WTC11 (cell line): ENCODE measurements at regions not wholly inside any gene's neighbourhood (a gene's known extent, or its start where the extent isn't known, plus 50 kb on each side); places are given as distances from the start of the nearest gene placed in this dataset.

Source experiments
- ATAC-seq: fragments of 200-7000 bp; cut with Tn5 transposase; 2 replicates; pipeline ENCODE4 v1.10.0; 2021; ENCODE audit warnings: mild to moderate bottlenecking, moderate library complexity
- CTCF ChIA-PET: fragments of 300-600 bp; sonication (Branson Sonifier 250); formaldehyde crosslinking; loops from one replicate; lab custom pipeline; 2021; ENCODE audit warnings: antibody characterized with exemption; lab: Charles Lee
- POLR2A ChIA-PET: fragments of 350-600 bp; sonication (Branson Sonifier 250); formaldehyde crosslinking; loops from one replicate; lab custom pipeline; 2021; ENCODE audit warnings: antibody characterized with exemption; lab: Charles Lee
- DNase-seq: peaks from one replicate; pipeline ENCODE4 v3.0.0; 2021; ENCODE audit warnings: low spot score
- H3K27ac Mint-ChIP-seq: 2 replicates; pipeline ENCODE4 v1.8.0; 2021; ENCODE audit warnings: mixed read lengths
- H3K27me3 Mint-ChIP-seq: 2 replicates; pipeline ENCODE4 v1.8.0; 2021; ENCODE audit warnings: low read depth, mild to moderate bottlenecking, moderate library complexity, mixed read lengths
- H3K36me3 Mint-ChIP-seq: 2 replicates; pipeline ENCODE4 v1.8.0; 2021; ENCODE audit warnings: mixed read lengths
- H3K4me1 Mint-ChIP-seq: 2 replicates; pipeline ENCODE4 v1.8.0; 2022; ENCODE audit warnings: mixed read lengths
- H3K4me3 Mint-ChIP-seq: 2 replicates; pipeline ENCODE4 v1.8.0; 2021; ENCODE audit warnings: mild to moderate bottlenecking, moderate library complexity, mixed read lengths
- H3K9me3 Mint-ChIP-seq: 2 replicates; pipeline ENCODE4 v1.8.0; 2021; ENCODE audit warnings: mixed read lengths
- FOXJ3 ChIP-seq: sonication (generic); formaldehyde crosslinking; IDR thresholded peaks from 2 replicates; pipeline ENCODE4 v1.9.0; 2021; ENCODE audit warnings: missing genetic modification reagents, mild to moderate bottlenecking, borderline replicate concordance
- GABPB1 ChIP-seq: sonication (generic); formaldehyde crosslinking; IDR thresholded peaks from 2 replicates; pipeline ENCODE4 v1.8.1; 2023; ENCODE audit warnings: mild to moderate bottlenecking, missing genetic modification reagents
- GTF2I ChIP-seq: fragments of 250-450 bp; sonication (Bioruptor Pico); conservative IDR thresholded peaks from 2 replicates; pipeline ENCODE4 v1.4.0; 2021; ENCODE audit warnings: mild to moderate bottlenecking
- KAT7 ChIP-seq: sonication (generic); formaldehyde crosslinking; IDR thresholded peaks from 2 replicates; pipeline ENCODE4 v1.8.1; 2023; ENCODE audit warnings: missing genetic modification reagents, mild to moderate bottlenecking, borderline replicate concordance
- NFATC4 ChIP-seq: fragments of 250-450 bp; sonication (Bioruptor Pico); IDR thresholded peaks from 2 replicates; pipeline ENCODE4 v1.9.0; 2021; ENCODE audit warnings: mild to moderate bottlenecking
- NR3C1 ChIP-seq: sonication (generic); formaldehyde crosslinking; conservative IDR thresholded peaks from 2 replicates; pipeline ENCODE4 v1.8.1; 2023; ENCODE audit warnings: low read depth, mild to moderate bottlenecking, missing genetic modification reagents
- OVOL2 ChIP-seq: fragments of 250-450 bp; sonication (Bioruptor Pico); IDR thresholded peaks from 2 replicates; pipeline ENCODE4 v1.9.0; 2021; ENCODE audit warnings: mild to moderate bottlenecking, borderline replicate concordance
- PRRX2 ChIP-seq: fragments of 250-450 bp; sonication (Bioruptor Pico); IDR thresholded peaks from 2 replicates; pipeline ENCODE4 v1.8.0; 2021; ENCODE audit warnings: mild to moderate bottlenecking
- RELA ChIP-seq: sonication (generic); formaldehyde crosslinking; IDR thresholded peaks from 2 replicates; pipeline ENCODE4 v1.8.1; 2022; ENCODE audit warnings: missing genetic modification reagents, mild to moderate bottlenecking, borderline replicate concordance
- TCF7 ChIP-seq: sonication (generic); formaldehyde crosslinking; IDR thresholded peaks from 2 replicates; pipeline ENCODE4 v1.8.0; 2022; ENCODE audit warnings: mild to moderate bottlenecking, low read depth, missing genetic modification reagents, moderate library complexity
- TEAD4 ChIP-seq: sonication (generic); formaldehyde crosslinking; IDR thresholded peaks from 2 replicates; pipeline ENCODE4 v1.8.0; 2022; ENCODE audit warnings: mild to moderate bottlenecking, missing genetic modification reagents
- ZBTB21 ChIP-seq: sonication (generic); formaldehyde crosslinking; IDR thresholded peaks from 2 replicates; pipeline ENCODE4 v1.8.1; 2023; ENCODE audit warnings: mild to moderate bottlenecking, missing genetic modification reagents, borderline replicate concordance
- ZNF263 ChIP-seq: sonication (generic); formaldehyde crosslinking; IDR thresholded peaks from 2 replicates; pipeline ENCODE4 v1.8.1; 2022; ENCODE audit warnings: low read depth, mild to moderate bottlenecking, moderate library complexity, missing genetic modification reagents
- TF ChIP-seq, protein P1 (sequence below): sonication (generic); formaldehyde crosslinking; IDR thresholded peaks from 2 replicates; pipeline ENCODE4 v1.8.1; 2023; ENCODE audit warnings: mild to moderate bottlenecking, missing genetic modification reagents, moderate library complexity
- TF ChIP-seq, protein P2 (sequence below): fragments of 250-450 bp; sonication (Bioruptor Pico); IDR thresholded peaks from 2 replicates; pipeline ENCODE4 v1.9.0; 2021; ENCODE audit warnings: mild to moderate bottlenecking, borderline replicate concordance
- TF ChIP-seq, protein P3 (sequence below): sonication (generic); formaldehyde crosslinking; IDR thresholded peaks from 2 replicates; pipeline ENCODE4 v1.8.1; 2022; ENCODE audit warnings: missing genetic modification reagents, borderline replicate concordance
- TF ChIP-seq, protein P4 (sequence below): sonication (generic); formaldehyde crosslinking; conservative IDR thresholded peaks from 2 replicates; pipeline ENCODE4 v1.8.1; 2022; ENCODE audit warnings: mild to moderate bottlenecking, missing genetic modification reagents
- TF ChIP-seq, protein P5 (sequence below): fragments of 250-450 bp; sonication (Bioruptor Pico); IDR thresholded peaks from 2 replicates; pipeline ENCODE4 v2.1.2; 2022; ENCODE audit warnings: mild to moderate bottlenecking, moderate library complexity
- TF ChIP-seq, protein P6 (sequence below): fragments of 250-450 bp; sonication (Bioruptor Pico); IDR thresholded peaks from 2 replicates; pipeline ENCODE4 v1.9.0; 2021; ENCODE audit warnings: mild to moderate bottlenecking
- TF ChIP-seq, protein P7 (sequence below): sonication (generic); formaldehyde crosslinking; IDR thresholded peaks from 2 replicates; pipeline ENCODE4 v1.8.0; 2022; ENCODE audit warnings: mild to moderate bottlenecking, missing genetic modification reagents
- TF ChIP-seq, protein P8 (sequence below): sonication (generic); formaldehyde crosslinking; IDR thresholded peaks from 2 replicates; pipeline ENCODE4 v1.8.0; 2023; ENCODE audit warnings: mild to moderate bottlenecking, missing genetic modification reagents

DNA sequence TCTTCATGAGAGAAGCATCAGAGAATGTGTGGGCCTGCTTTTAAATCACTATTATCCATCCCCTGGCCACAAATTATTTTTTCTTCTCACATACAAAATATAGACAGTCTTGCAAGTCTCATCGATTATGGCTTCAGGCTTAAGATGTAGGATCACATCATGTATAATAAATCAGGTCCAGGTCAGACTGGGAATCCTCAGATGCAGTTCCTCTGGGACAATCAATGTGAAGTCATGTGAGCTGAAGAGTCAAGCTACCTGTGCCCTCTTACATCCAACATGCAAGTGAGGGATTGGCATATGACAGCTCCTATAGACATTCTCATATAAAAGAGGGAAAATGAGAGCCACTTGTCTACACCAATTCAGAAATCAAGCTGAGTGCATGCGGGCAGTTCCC, 631.8 kb downstream of the PTPRU start:
- H3K27ac Mint-ChIP-seq = no peak overlapping the region
- H3K27me3 Mint-ChIP-seq = no peaks in the 10 kb centered on the region
- TF ChIP-seq NFATC4 (CRISPR knock-in tag) (no peak), TCF7 (CRISPR knock-in tag) (no peak), KAT7 (no peak), ZBTB21 (no peak), FOXJ3 (CRISPR knock-in tag) (no peak), ZNF263 (CRISPR knock-in tag) (no peak), GTF2I (CRISPR knock-in tag) (no peak), PRRX2 (no peak), NR3C1 (CRISPR knock-in tag) (no peak), GABPB1 (no peak)
- TF ChIP-seq, protein P1, sequence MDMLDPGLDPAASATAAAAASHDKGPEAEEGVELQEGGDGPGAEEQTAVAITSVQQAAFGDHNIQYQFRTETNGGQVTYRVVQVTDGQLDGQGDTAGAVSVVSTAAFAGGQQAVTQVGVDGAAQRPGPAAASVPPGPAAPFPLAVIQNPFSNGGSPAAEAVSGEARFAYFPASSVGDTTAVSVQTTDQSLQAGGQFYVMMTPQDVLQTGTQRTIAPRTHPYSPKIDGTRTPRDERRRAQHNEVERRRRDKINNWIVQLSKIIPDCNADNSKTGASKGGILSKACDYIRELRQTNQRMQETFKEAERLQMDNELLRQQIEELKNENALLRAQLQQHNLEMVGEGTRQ = no peak
- TF ChIP-seq, protein P2, sequence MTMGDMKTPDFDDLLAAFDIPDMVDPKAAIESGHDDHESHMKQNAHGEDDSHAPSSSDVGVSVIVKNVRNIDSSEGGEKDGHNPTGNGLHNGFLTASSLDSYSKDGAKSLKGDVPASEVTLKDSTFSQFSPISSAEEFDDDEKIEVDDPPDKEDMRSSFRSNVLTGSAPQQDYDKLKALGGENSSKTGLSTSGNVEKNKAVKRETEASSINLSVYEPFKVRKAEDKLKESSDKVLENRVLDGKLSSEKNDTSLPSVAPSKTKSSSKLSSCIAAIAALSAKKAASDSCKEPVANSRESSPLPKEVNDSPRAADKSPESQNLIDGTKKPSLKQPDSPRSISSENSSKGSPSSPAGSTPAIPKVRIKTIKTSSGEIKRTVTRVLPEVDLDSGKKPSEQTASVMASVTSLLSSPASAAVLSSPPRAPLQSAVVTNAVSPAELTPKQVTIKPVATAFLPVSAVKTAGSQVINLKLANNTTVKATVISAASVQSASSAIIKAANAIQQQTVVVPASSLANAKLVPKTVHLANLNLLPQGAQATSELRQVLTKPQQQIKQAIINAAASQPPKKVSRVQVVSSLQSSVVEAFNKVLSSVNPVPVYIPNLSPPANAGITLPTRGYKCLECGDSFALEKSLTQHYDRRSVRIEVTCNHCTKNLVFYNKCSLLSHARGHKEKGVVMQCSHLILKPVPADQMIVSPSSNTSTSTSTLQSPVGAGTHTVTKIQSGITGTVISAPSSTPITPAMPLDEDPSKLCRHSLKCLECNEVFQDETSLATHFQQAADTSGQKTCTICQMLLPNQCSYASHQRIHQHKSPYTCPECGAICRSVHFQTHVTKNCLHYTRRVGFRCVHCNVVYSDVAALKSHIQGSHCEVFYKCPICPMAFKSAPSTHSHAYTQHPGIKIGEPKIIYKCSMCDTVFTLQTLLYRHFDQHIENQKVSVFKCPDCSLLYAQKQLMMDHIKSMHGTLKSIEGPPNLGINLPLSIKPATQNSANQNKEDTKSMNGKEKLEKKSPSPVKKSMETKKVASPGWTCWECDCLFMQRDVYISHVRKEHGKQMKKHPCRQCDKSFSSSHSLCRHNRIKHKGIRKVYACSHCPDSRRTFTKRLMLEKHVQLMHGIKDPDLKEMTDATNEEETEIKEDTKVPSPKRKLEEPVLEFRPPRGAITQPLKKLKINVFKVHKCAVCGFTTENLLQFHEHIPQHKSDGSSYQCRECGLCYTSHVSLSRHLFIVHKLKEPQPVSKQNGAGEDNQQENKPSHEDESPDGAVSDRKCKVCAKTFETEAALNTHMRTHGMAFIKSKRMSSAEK = no peak
- TF ChIP-seq, protein P3, sequence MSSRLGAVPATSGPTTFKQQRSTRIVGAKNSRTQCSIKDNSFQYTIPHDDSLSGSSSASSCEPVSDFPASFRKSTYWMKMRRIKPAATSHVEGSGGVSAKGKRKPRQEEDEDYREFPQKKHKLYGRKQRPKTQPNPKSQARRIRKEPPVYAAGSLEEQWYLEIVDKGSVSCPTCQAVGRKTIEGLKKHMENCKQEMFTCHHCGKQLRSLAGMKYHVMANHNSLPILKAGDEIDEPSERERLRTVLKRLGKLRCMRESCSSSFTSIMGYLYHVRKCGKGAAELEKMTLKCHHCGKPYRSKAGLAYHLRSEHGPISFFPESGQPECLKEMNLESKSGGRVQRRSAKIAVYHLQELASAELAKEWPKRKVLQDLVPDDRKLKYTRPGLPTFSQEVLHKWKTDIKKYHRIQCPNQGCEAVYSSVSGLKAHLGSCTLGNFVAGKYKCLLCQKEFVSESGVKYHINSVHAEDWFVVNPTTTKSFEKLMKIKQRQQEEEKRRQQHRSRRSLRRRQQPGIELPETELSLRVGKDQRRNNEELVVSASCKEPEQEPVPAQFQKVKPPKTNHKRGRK (CRISPR knock-in tag) = no peak
- TF ChIP-seq, protein P4, sequence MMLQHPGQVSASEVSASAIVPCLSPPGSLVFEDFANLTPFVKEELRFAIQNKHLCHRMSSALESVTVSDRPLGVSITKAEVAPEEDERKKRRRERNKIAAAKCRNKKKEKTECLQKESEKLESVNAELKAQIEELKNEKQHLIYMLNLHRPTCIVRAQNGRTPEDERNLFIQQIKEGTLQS = no peak
- TF ChIP-seq, protein P5, sequence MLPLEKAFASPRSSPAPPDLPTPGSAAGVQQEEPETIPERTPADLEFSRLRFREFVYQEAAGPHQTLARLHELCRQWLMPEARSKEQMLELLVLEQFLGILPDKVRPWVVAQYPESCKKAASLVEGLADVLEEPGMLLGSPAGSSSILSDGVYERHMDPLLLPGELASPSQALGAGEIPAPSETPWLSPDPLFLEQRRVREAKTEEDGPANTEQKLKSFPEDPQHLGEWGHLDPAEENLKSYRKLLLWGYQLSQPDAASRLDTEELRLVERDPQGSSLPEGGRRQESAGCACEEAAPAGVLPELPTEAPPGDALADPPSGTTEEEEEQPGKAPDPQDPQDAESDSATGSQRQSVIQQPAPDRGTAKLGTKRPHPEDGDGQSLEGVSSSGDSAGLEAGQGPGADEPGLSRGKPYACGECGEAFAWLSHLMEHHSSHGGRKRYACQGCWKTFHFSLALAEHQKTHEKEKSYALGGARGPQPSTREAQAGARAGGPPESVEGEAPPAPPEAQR = no peak
- CTCF ChIA-PET = interaction anchor here (0.7 to 1.0 kb wide), 2 partner anchors 9 to 20 kb away, joined by 3 read pairs; no protein-coding TSS in a partner anchor
- H3K36me3 Mint-ChIP-seq = peaks cover 6% of the 10 kb centered on the region
- ATAC-seq = no peak
- DNase-seq = no peak
- no peak overlapping the region for H3K4me3 Mint-ChIP-seq
- peaks cover 23% of the 10 kb centered on the region for H3K9me3 Mint-ChIP-seq
- peaks cover 20% of the 10 kb centered on the region for H3K4me1 Mint-ChIP-seq
- POLR2A ChIA-PET = no interaction called here

DNA sequence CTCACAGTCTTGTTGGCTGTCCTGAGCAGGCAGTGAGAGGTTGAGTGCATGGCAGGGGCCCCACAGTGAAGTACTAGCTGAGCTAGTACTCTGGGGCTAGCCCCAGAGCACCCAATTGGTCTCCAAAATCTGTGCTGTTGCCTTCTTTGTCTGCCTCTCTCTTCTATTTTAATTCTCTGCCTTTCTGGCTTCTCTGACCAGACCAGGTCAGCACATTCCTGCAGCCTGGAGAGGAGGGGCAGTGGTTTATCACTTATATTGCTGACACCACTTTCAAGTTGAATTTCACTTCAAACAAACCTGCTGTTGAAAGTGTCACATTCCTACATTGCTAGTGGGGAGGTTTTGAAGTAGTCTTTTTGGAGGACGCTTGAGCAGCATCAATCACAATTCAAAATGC, 628.7 kb downstream of the PTPRU start:
- no peak for DNase-seq
- Mint-ChIP-seq H3K36me3 (peaks cover 19% of the 10 kb centered on the region), H3K4me3 (no peak overlapping the region), H3K9me3 (peaks cover 43% of the 10 kb centered on the region), H3K27ac (no peak overlapping the region), H3K27me3 (no peaks in the 10 kb centered on the region), H3K4me1 (peaks cover 20% of the 10 kb centered on the region)
- ATAC-seq = no peak
- POLR2A ChIA-PET = no interaction called here
- CTCF ChIA-PET = no interaction called here
- TF ChIP-seq, protein P6, sequence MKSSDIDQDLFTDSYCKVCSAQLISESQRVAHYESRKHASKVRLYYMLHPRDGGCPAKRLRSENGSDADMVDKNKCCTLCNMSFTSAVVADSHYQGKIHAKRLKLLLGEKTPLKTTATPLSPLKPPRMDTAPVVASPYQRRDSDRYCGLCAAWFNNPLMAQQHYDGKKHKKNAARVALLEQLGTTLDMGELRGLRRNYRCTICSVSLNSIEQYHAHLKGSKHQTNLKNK = no peak
- TF ChIP-seq, protein P7, sequence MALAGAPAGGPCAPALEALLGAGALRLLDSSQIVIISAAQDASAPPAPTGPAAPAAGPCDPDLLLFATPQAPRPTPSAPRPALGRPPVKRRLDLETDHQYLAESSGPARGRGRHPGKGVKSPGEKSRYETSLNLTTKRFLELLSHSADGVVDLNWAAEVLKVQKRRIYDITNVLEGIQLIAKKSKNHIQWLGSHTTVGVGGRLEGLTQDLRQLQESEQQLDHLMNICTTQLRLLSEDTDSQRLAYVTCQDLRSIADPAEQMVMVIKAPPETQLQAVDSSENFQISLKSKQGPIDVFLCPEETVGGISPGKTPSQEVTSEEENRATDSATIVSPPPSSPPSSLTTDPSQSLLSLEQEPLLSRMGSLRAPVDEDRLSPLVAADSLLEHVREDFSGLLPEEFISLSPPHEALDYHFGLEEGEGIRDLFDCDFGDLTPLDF = no peak
- no peak for TF ChIP-seq TEAD4 (CRISPR knock-in tag)
- no peak for TF ChIP-seq OVOL2 (CRISPR knock-in tag)
- TF ChIP-seq RELA (CRISPR knock-in tag) = no peak
- TF ChIP-seq, protein P8, sequence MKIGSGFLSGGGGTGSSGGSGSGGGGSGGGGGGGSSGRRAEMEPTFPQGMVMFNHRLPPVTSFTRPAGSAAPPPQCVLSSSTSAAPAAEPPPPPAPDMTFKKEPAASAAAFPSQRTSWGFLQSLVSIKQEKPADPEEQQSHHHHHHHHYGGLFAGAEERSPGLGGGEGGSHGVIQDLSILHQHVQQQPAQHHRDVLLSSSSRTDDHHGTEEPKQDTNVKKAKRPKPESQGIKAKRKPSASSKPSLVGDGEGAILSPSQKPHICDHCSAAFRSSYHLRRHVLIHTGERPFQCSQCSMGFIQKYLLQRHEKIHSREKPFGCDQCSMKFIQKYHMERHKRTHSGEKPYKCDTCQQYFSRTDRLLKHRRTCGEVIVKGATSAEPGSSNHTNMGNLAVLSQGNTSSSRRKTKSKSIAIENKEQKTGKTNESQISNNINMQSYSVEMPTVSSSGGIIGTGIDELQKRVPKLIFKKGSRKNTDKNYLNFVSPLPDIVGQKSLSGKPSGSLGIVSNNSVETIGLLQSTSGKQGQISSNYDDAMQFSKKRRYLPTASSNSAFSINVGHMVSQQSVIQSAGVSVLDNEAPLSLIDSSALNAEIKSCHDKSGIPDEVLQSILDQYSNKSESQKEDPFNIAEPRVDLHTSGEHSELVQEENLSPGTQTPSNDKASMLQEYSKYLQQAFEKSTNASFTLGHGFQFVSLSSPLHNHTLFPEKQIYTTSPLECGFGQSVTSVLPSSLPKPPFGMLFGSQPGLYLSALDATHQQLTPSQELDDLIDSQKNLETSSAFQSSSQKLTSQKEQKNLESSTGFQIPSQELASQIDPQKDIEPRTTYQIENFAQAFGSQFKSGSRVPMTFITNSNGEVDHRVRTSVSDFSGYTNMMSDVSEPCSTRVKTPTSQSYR (CRISPR knock-in tag) = no peak
